CD4-positive, alpha-beta T cell treated with Interferon alpha-2 for 1 hour (primary cell): ENCODE measurements at regions not wholly inside any gene's neighbourhood (a gene's known extent, or its start where the extent isn't known, plus 50 kb on each side); places are given as distances from the start of the nearest gene placed in this dataset.
"Not testable (repeated sequence)": the region's sequence is repeated elsewhere in the genome, so short reads cannot be mapped to it uniquely, and the experiment has no call there.

Experiments used
- DNase-seq, 2 donors: peaks; one replicate each; pipeline ENCODE4 v3.0.0-alpha.2; 2020 to 2022

GRCh38 chr6:14468647-14469321, 351.2 kb downstream of the CD83 start:
- DNase-seq, result no peak

- DNase-seq, result no peak
These were observed 352.5 kb downstream of the CD83 start for GRCh38 chr6:14470101-14470500.

GRCh38 chr6:14470671-14471070, 353.1 kb downstream of the CD83 start:
- no peak for DNase-seq

- no peak for DNase-seq
These were observed 354.8 kb downstream of the CD83 start for GRCh38 chr6:14472255-14472985.

- no peak for DNase-seq
These were observed 355.4 kb downstream of the CD83 start for GRCh38 chr6:14472986-14473337.

- DNase-seq, result no peak
These were observed 357.2 kb downstream of the CD83 start for GRCh38 chr6:14474816-14475215.

GRCh38 chr6:14475306-14475705, 357.7 kb downstream of the CD83 start:
- no peak for DNase-seq

- DNase-seq, result no peak
These were observed 359.4 kb downstream of the CD83 start for GRCh38 chr6:14476793-14477531.

GRCh38 chr6:14477559-14477958, 360.0 kb downstream of the CD83 start:
- no peak for DNase-seq

- no peak for DNase-seq
These were observed 361.0 kb downstream of the CD83 start for GRCh38 chr6:14478381-14479225.

- DNase-seq, result not testable (repeated sequence)
These were observed 364.4 kb downstream of the CD83 start for GRCh38 chr6:14481946-14482345.

GRCh38 chr6:14487625-14488024, 370.1 kb downstream of the CD83 start:
- no peak for DNase-seq

- no peak for DNase-seq
These were observed 370.6 kb downstream of the CD83 start for GRCh38 chr6:14488180-14488579.

- no peak for DNase-seq
These were observed 371.9 kb downstream of the CD83 start for GRCh38 chr6:14489445-14489844.

GRCh38 chr6:14498748-14499147, 381.2 kb downstream of the CD83 start:
- no peak for DNase-seq

- no peak for DNase-seq
These were observed 381.7 kb downstream of the CD83 start for GRCh38 chr6:14499309-14499708.

- DNase-seq, result no peak
These were observed 382.3 kb downstream of the CD83 start for GRCh38 chr6:14499841-14500240.

GRCh38 chr6:14500809-14501208, 383.2 kb downstream of the CD83 start:
- no peak for DNase-seq

GRCh38 chr6:14501240-14501639, 383.7 kb downstream of the CD83 start:
- DNase-seq, result no peak

- DNase-seq, result no peak
These were observed 384.3 kb downstream of the CD83 start for GRCh38 chr6:14501914-14502313.

- DNase-seq, result no peak
These were observed 385.0 kb downstream of the CD83 start for GRCh38 chr6:14502551-14502950.

GRCh38 chr6:14505401-14505800, 387.8 kb downstream of the CD83 start:
- no peak for DNase-seq

- DNase-seq, result no peak
These were observed 389.2 kb downstream of the CD83 start for GRCh38 chr6:14506656-14507246.
